T-helper 22 cell (primary cell): ENCODE measurements at regions not wholly inside any gene's neighbourhood (a gene's known extent, or its start where the extent isn't known, plus 50 kb on each side); places are given as distances from the start of the nearest gene placed in this dataset.
"Not testable (repeated sequence)": the region's sequence is repeated elsewhere in the genome, so short reads cannot be mapped to it uniquely, and the experiment has no call there.

Experiments
- DNase-seq: peaks from one replicate; pipeline ENCODE4 v3.0.0-alpha.2; 2020; ENCODE audit warnings: low read depth

- DNase-seq, result no peak
These were observed 138.4 kb upstream of the LSM14A start for GRCh38 chr19:34033880-34034279.

- no peak for DNase-seq
These were observed 137.9 kb upstream of the LSM14A start for GRCh38 chr19:34034318-34034846.

DNA sequence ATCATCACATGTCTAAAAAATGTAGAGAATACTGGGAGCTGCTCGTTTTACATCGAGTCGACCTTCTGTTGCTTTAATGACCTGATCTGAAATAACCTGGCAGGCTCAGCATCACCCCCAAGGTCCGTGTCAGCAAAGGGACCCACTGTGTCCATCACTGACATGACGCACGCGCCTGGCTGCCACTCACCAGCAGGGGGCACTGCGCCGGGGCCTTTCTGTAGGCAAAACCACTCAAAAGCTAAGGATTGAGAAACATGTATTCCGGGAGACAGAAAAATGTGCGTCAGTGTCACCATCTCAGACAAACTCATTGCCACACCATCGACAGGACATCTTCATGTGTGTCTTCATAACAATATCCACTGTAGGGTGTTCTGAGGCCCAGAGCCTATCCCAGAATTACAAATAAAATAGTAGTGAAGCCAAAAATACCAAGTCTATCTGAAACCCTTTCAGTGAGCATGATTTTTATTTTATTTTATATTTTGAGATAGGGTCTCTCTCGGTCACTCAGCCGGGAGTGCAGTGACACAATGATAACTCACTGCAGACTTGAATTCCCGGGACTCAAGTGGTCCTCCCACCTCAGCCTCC, 130.3 kb upstream of the LSM14A start:
- DNase-seq, result peak; percentile 20

DNA sequence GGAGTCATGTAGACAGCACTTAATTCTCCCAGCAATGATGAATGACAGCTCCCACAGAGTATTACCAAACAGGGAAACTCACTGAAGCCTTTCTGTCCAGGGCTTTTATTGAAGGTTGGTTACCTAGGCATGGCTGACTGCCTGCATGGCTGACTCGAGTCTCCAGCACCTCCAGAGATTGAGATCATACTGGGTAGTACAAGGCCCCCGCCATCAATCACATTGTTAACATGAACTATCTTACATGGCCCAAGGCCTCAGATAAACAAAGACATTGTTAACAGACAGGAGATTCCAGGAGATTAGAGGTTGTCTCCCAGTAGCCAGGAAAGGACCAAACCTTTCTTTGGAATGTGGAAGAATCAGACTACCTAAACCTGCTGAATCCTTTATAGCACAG, 128.3 kb upstream of the LSM14A start:
- no peak for DNase-seq

- no peak for DNase-seq
These were observed 122.4 kb upstream of the LSM14A start for GRCh38 chr19:34049944-34050343.

DNA sequence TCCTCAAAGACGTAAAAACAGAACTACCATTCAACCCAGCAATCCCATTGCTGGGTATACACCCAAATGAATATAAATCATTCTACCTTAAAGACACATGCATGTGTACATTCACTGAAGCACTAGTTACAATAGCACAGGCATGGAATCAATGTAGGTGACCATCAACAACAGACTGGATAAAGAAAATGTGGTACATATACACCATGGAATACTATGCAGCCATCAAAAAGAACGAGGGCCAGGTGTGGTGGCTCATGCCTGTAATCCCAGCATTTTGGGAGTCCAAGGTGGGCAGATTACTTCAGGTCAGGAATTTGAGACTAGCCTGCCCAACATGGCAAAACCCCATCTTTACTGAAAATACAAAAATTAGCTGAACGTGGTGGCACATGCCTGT, 121.9 kb upstream of the LSM14A start:
- DNase-seq, result not testable (repeated sequence)

DNA sequence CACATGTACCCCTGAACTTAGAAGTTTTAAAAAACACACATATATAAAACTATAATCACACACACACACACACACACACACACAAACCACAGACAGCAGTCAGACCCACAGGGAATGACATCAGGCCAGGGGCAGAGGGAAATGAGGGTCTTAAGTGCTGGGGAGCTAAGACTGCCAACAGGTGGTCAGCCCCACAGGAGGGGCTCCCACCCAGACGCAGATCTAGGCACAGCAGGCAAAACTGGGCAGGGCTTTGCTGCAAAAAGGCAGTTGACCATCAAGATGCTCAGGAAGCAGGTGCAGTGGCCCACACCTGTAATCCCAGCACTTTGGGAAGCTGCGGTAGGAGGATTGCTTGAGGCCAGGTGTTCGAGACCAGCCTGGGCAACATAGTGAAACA, 121.0 kb upstream of the LSM14A start:
- no peak for DNase-seq

GRCh38 chr19:34057155-34057554, 115.1 kb upstream of the LSM14A start:
- DNase-seq, result no peak

GRCh38 chr19:34066007-34066643, 106.2 kb upstream of the LSM14A start:
- no peak for DNase-seq

DNA sequence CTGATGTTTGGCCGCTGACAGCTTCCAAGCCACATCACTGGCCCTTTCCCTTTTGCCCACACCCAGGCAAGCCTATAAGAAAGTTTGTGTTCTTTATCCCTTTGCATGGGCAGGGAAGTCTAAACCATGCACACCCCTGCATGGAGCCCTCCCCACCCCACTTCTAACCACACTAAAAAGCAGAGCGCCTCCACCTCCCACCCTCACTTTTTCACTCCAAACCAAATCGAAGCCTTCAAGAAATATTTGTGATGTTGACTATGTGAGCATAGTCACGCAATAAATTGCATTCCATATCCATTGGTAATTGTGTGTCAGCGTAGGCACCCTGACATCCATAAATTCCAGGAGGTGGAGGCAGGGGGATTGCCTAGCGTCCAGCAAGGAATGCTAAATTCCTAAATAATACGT, 104.4 kb upstream of the LSM14A start:
- DNase-seq, result no peak

DNA sequence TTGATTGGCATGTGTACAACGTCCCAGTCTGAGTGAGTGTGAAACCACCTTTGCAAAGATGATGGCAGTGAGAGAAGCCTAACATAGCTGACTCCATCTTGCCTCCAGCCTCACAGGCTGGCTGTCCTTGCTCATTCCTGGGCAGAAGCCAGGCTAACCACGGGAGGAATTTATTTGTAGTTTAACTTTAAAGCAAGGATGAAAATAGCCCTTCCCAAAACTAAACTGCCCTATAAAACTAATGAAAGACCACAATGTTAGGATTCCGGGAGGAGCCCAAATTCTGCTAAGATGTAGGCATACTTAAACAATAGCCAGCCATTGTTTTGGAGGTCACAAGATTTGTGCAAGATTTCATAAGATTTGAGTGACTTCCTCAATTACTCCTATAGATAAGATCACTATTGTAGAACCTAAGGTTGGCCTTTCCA, 96.6 kb upstream of the LSM14A start:
- no peak for DNase-seq

DNA sequence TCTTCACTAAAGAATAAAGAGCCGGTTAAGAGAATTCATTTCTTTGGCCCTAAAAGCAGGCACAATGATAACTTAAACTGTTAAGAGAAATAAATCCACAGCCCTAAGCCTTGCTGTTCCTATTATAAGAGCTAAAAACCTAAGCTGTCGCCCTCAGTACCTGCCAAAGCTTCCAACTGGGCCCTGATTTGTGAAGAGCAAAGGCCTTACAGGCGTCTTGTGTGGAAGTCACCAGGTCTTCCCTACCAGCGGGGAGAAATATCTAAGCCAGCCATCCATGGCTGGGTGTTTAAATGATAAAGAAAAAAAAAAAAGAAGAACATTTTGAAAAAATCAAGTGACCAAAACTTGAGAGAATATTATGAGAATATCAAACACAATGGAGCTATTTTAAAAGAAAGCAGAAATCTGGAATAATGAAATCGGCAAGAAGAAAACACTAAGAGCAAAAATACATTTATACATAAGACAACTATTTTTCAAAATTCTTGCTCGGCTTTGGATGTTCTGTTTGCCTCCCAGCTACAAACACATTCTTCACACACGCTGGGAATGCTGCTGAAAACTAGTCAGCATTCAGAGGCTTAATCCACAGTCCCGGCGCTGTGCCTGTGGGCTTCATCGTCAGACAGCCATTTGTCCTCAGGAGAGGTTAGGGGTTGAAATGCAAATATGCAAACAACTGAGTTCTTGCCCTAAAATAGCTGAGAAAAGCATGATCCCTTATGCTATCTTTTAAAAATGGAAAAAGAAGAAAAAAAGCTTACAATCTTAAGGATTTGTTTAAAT, 89.8 kb upstream of the LSM14A start:
- DNase-seq, result no peak

- no peak for DNase-seq
These were observed 87.7 kb upstream of the LSM14A start for GRCh38 chr19:34084396-34085145.

DNA sequence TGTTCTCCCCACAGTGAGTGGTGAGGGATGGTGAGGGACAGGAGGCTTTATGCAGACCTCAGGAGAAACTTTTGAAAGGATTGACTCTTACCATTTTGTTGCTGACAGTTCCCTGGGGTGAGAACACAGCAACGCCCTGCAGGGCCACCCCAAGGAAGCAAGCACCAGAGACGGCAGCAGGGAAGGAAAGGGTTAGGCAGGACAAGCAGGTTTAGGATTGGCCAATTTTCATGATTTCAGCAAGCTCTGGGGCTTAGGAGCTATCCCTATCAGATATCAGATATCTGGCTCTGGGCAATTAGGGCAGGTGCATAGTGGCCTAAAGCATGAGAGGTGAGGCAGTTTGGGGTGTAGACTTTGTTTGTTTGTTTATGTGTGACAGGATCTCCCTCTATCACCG, 87.0 kb upstream of the LSM14A start:
- DNase-seq, result no peak

DNA sequence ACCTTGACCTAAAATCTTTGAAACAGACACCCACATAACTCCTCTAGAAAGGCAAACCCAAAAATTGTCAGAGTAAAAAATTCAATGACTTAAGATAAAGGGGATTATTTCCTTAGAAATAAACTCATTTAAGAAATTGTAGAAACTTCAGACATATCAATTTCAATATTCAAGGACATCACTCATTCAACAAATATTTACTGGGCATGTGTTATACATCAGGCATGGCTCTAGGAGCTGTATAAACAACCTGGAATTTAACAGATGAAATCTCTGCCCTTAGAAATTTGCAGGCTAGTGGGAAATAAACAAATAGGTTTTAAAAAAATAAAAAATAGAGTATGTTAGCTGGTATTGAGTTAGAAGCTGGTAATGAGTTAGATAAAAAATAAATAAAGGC, 84.0 kb upstream of the LSM14A start:
- no peak for DNase-seq

DNA sequence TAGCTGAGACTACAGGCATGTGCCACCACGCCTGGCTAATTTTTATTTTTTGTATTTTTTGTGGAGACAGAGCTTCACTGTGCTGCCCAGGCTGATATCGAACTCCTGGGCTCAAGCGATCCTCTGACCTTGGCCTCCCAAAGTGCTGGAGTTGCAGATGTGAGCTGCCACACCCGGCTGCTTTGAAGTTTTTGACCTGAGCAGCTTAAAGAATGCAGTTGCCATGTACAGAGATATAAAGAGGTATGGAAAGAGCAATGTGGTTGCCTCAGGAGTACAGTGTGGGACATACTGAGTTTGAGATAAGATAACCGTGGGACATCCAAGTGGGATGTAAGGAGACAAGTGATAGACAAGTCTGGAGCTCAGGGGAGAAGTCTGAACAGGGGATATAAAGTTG, 82.7 kb upstream of the LSM14A start:
- DNase-seq, result no peak

DNA sequence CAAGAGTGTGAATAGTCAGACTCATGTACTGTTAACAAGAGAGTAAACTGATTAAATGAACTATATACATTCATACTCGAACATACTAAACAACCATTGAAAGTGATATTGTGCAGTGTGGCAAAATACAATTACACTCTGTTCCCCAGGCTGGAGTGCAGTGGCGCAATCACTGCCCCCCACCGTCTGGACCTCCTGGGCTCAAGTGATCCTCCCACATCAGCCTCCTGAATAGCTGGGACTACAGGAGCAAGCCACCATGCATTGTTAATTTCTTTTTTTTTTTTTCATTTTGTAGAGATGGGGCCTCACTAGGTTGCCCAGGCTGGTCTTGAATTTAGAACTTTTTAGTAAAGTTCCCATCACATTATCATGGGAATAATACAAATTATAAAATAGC, 77.3 kb upstream of the LSM14A start:
- no peak for DNase-seq

GRCh38 chr19:34095411-34095810, 76.9 kb upstream of the LSM14A start:
- not testable (repeated sequence) for DNase-seq

- no peak for DNase-seq
These were observed 76.0 kb upstream of the LSM14A start for GRCh38 chr19:34096020-34096915.

DNA sequence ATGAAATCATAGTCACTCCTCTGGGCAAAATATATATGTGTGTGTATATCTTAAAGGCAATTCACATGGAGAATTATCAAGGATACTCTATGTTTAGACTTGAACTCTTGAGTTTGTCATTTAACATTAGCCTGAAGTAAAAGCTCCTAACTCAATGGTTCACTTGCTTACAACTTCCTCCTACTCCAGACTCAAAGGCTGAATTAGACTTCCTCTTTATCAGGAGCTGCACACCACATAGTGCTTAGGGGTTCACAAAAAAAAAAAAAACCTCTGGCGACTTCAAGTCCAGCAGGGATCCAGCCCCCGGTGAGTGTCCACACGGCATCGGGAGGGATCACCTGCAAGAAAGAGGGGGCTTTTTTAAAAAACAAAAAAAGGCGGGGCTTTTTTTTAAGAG, 68.2 kb upstream of the LSM14A start:
- DNase-seq, result no peak

DNA sequence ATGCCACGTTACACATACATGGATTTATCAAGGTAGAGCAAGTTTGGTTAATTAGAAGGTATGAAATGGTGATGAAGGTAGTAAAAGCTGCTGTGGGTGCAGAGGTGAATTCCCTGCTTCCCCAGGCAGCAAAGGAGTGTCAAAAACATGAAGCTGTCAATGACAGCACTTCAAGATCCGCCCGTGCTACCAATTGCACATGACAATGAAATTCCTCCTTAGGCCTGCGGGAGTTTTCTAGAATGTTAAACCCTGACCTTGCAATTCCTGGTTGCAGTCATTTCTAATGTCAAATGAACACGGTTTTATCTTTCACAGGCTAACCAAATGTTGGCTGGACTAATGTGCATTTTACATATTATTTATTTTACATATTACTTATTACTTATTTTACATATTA, 67.7 kb upstream of the LSM14A start:
- DNase-seq, result no peak
